Uterus (tissue), 3 donors: ENCODE measurements at regions not wholly inside any gene's neighbourhood (a gene's known extent, or its start where the extent isn't known, plus 50 kb on each side); places are given as distances from the start of the nearest gene placed in this dataset.

ENCODE experiments used
- DNase-seq, 2 donors: peaks; one replicate each; pipeline ENCODE4 v3.0.0-alpha.2; 2019 to 2020
- H3K27ac ChIP-seq, 2 donors: fragments of 200-600 bp; sonication (generic); 1 replicate in 1 of 2; 2 replicates in 1 of 2; pipeline ENCODE4 v1.5.1; 2016 to 2018
- H3K27me3 ChIP-seq, 2 donors: fragments of 200-600 bp; sonication (generic); one replicate each; pipeline ENCODE4 v1.5.1; 2018 to 2019; ENCODE audit warnings: control low read depth in 1 of 2
- H3K36me3 ChIP-seq, 2 donors: fragments of 200-600 bp; sonication (generic); one replicate each; pipeline ENCODE4 v1.5.1; 2019; ENCODE audit warnings: control low read depth in 1 of 2
- H3K4me1 ChIP-seq, 2 donors: fragments of 200-600 bp; sonication (generic); one replicate each; pipeline ENCODE4 v1.5.1; 2018 to 2019; ENCODE audit warnings: control low read depth in 1 of 2
- H3K4me3 ChIP-seq, 2 donors: fragments of 200-600 bp; sonication (generic); 1 replicate in 1 of 2; 2 replicates in 1 of 2; pipeline ENCODE4 v1.5.1; 2018 to 2019; ENCODE audit warnings: mild to moderate bottlenecking in 1 of 2
- H3K9me3 ChIP-seq, 2 donors: fragments of 200-600 bp; sonication (generic); one replicate each; pipeline ENCODE4 v1.5.1; 2019; ENCODE audit warnings: control low read depth in 1 of 2
- CTCF ChIP-seq, 4 experiments: fragments of 200-600 bp in 2 of 4; fragments of 450-650 bp in 2 of 4; sonication (generic) in 2 of 4; IDR thresholded peaks; one replicate each; pipeline ENCODE4 v1.5.1; 2016 to 2019; ENCODE audit warnings: antibody characterized with exemption in 4 of 4, mild to moderate bottlenecking in 2 of 4, moderate library complexity in 1 of 4
- POLR2A ChIP-seq, 2 donors: fragments of 450-650 bp; IDR thresholded peaks; one replicate each; pipeline ENCODE4 v1.6.1; 2016; ENCODE audit warnings: antibody characterized with exemption in 2 of 2, mild to moderate bottlenecking in 1 of 2, moderate library complexity in 1 of 2
- intact Hi-C: fragments of 100-400 bp; cut with DNase I; formaldehyde crosslinking; loops from one replicate; pipeline ENCODE4 v1.15.1; 2023; ENCODE audit warnings: low total_unique reads
- donor health status: DM: yes; HTN: yes; CAD: no.

- H3K4me1 ChIP-seq, result no peaks in the 10 kb centered on the region
- intact Hi-C loops, result no loop called here
- H3K36me3 ChIP-seq, result no peaks in the 10 kb centered on the region
These were observed 279.2 kb downstream of the DMAC1 start for GRCh38 chr9:7520396-7520795.

GRCh38 chr9:7516376-7516775 lies 283.2 kb downstream of the DMAC1 start:
- no peaks in the 10 kb centered on the region for H3K9me3 ChIP-seq
- intact Hi-C loops, result no loop called here
- TF ChIP-seq CTCF (IDR thresholded peaks at IDR 0.05) (no peak), POLR2A (IDR thresholded peaks at IDR 0.05) (no peak)
- no peak for DNase-seq
- H3K27me3 ChIP-seq, result no peaks in the 10 kb centered on the region
- no peaks in the 10 kb centered on the region for H3K4me1 ChIP-seq
- H3K27ac ChIP-seq, result no peak overlapping the region
- H3K36me3 ChIP-seq, result no peaks in the 10 kb centered on the region
- no peak overlapping the region for H3K4me3 ChIP-seq

More at GRCh38 chr9:7520396-7520795, 279.2 kb downstream of the DMAC1 start:
- H3K9me3 ChIP-seq, result no peaks in the 10 kb centered on the region
- no peaks in the 10 kb centered on the region for H3K27me3 ChIP-seq
- no peak for DNase-seq
- no peak overlapping the region for H3K27ac ChIP-seq
- no peak for TF ChIP-seq POLR2A (IDR thresholded peaks at IDR 0.05)
- no peak for TF ChIP-seq CTCF (IDR thresholded peaks at IDR 0.05)
- H3K4me3 ChIP-seq, result no peak overlapping the region

- no peak overlapping the region for H3K27ac ChIP-seq
- no peaks in the 10 kb centered on the region for H3K4me1 ChIP-seq
- no peak overlapping the region for H3K4me3 ChIP-seq
- no peaks in the 10 kb centered on the region for H3K27me3 ChIP-seq
- DNase-seq, result no peak
- no peaks in the 10 kb centered on the region for H3K36me3 ChIP-seq
- TF ChIP-seq POLR2A (IDR thresholded peaks at IDR 0.05) (no peak), CTCF (IDR thresholded peaks at IDR 0.05) (no peak)
- H3K9me3 ChIP-seq, result no peaks in the 10 kb centered on the region
- intact Hi-C loops, result no loop called here
These were observed 289.4 kb downstream of the DMAC1 start for GRCh38 chr9:7510199-7510598.

- Histone ChIP-seq H3K27me3 (no peaks in the 10 kb centered on the region), H3K4me3 (no peak overlapping the region), H3K9me3 (no peaks in the 10 kb centered on the region), H3K36me3 (no peaks in the 10 kb centered on the region), H3K27ac (no peak overlapping the region), H3K4me1 (no peaks in the 10 kb centered on the region)
- TF ChIP-seq POLR2A (IDR thresholded peaks at IDR 0.05) (no peak), CTCF (IDR thresholded peaks at IDR 0.05) (no peak)
- intact Hi-C loops, result no loop called here
- no peak for DNase-seq
These were observed 289.9 kb downstream of the DMAC1 start for GRCh38 chr9:7509576-7510145.

GRCh38 chr9:7508516-7508915 lies 291.1 kb downstream of the DMAC1 start:
- H3K36me3 ChIP-seq, result no peaks in the 10 kb centered on the region
- TF ChIP-seq POLR2A (IDR thresholded peaks at IDR 0.05) (no peak), CTCF (IDR thresholded peaks at IDR 0.05) (no peak)
- H3K27me3 ChIP-seq, result no peaks in the 10 kb centered on the region
- H3K4me3 ChIP-seq, result no peak overlapping the region
- no peaks in the 10 kb centered on the region for H3K9me3 ChIP-seq
- H3K27ac ChIP-seq, result no peak overlapping the region
- intact Hi-C loops, result no loop called here
- no peaks in the 10 kb centered on the region for H3K4me1 ChIP-seq
- DNase-seq, result no peak
